ENCODE measurements at regions not wholly inside any gene's neighbourhood (a gene's known extent, or its start where the extent isn't known, plus 50 kb on each side); places are given as distances from the start of the nearest gene placed in this dataset.

- in situ Hi-C loops (cut with MboI; ENCODE audit: low sequenced_read_pairs): no loop called here
These were observed 583.1 kb upstream of the HS6ST1 start for GRCh38 chr2:128901572-128902391.

- in situ Hi-C loops (cut with MboI; ENCODE audit: low sequenced_read_pairs): no loop called here
These were observed 585.0 kb upstream of the HS6ST1 start for GRCh38 chr2:128903637-128904036.

- in situ Hi-C loops (cut with MboI; ENCODE audit: low sequenced_read_pairs): no loop called here
These were observed 592.6 kb upstream of the HS6ST1 start for GRCh38 chr2:128911276-128911675.

- in situ Hi-C loops (cut with MboI; ENCODE audit: low sequenced_read_pairs): no loop called here
These were observed 595.7 kb upstream of the HS6ST1 start for GRCh38 chr2:128914320-128914719.

GRCh38 chr2:128921751-128922150 is 603.1 kb upstream of the HS6ST1 start:
- in situ Hi-C loops (cut with MboI; ENCODE audit: low sequenced_read_pairs): no loop called here

GRCh38 chr2:128922154-128922553 is 603.5 kb upstream of the HS6ST1 start:
- in situ Hi-C loops (cut with MboI; ENCODE audit: low sequenced_read_pairs): no loop called here

- in situ Hi-C loops (cut with MboI; ENCODE audit: low sequenced_read_pairs): no loop called here
These were observed 607.0 kb upstream of the HS6ST1 start for GRCh38 chr2:128925631-128926030.

- in situ Hi-C loops (cut with MboI; ENCODE audit: low sequenced_read_pairs): no loop called here
These were observed 611.4 kb upstream of the HS6ST1 start for GRCh38 chr2:128930101-128930500.

GRCh38 chr2:128940378-128940777 is 621.7 kb upstream of the HS6ST1 start:
- in situ Hi-C loops (cut with MboI; ENCODE audit: low sequenced_read_pairs): no loop called here

- in situ Hi-C loops (cut with MboI; ENCODE audit: low sequenced_read_pairs): no loop called here
These were observed 623.1 kb upstream of the HS6ST1 start for GRCh38 chr2:128941751-128942150.

GRCh38 chr2:128949360-128949759 is 630.7 kb upstream of the HS6ST1 start:
- in situ Hi-C loops (cut with MboI; ENCODE audit: low sequenced_read_pairs): no loop called here

GRCh38 chr2:128950758-128951157 is 632.1 kb upstream of the HS6ST1 start:
- in situ Hi-C loops (cut with MboI; ENCODE audit: low sequenced_read_pairs): no loop called here

- in situ Hi-C loops (cut with MboI; ENCODE audit: low sequenced_read_pairs): no loop called here
These were observed 639.6 kb upstream of the HS6ST1 start for GRCh38 chr2:128958241-128958640.

GRCh38 chr2:128967646-128968045 is 649.0 kb upstream of the HS6ST1 start:
- in situ Hi-C loops (cut with MboI; ENCODE audit: low sequenced_read_pairs): no loop called here

- in situ Hi-C loops (cut with MboI; ENCODE audit: low sequenced_read_pairs): no loop called here
These were observed 650.7 kb upstream of the HS6ST1 start for GRCh38 chr2:128969374-128969773.

GRCh38 chr2:128970332-128971116 is 651.9 kb upstream of the HS6ST1 start:
- in situ Hi-C loops (cut with MboI; ENCODE audit: low sequenced_read_pairs): no loop called here

GRCh38 chr2:128973566-128973965 is 654.9 kb upstream of the HS6ST1 start:
- in situ Hi-C loops (cut with MboI; ENCODE audit: low sequenced_read_pairs): no loop called here

GRCh38 chr2:128978212-128978611 is 659.5 kb upstream of the HS6ST1 start:
- in situ Hi-C loops (cut with MboI; ENCODE audit: low sequenced_read_pairs): no loop called here

GRCh38 chr2:128979182-128979581 is 660.5 kb upstream of the HS6ST1 start:
- in situ Hi-C loops (cut with MboI; ENCODE audit: low sequenced_read_pairs): no loop called here

- in situ Hi-C loops (cut with MboI; ENCODE audit: low sequenced_read_pairs): no loop called here
These were observed 661.8 kb upstream of the HS6ST1 start for GRCh38 chr2:128980475-128980874.

- in situ Hi-C loops (cut with MboI; ENCODE audit: low sequenced_read_pairs): no loop called here
These were observed 662.7 kb upstream of the HS6ST1 start for GRCh38 chr2:128981353-128981752.

GRCh38 chr2:128982001-128982400 is 663.3 kb upstream of the HS6ST1 start:
- in situ Hi-C loops (cut with MboI; ENCODE audit: low sequenced_read_pairs): no loop called here

All from HL-60/S4 (cell line).